AG04450 (cell line): ENCODE measurements at regions not wholly inside any gene's neighbourhood (a gene's known extent, or its start where the extent isn't known, plus 50 kb on each side); places are given as distances from the start of the nearest gene placed in this dataset.

ENCODE experiments used
- CTCF ChIA-PET: fragments of 300-600, 350-600 bp; formaldehyde crosslinking; extraction: SDS; loops from one replicate; lab custom pipeline; 2022; ENCODE audit warnings: antibody characterized with exemption, inconsistent platforms; lab: Charles Lee
- POLR2A ChIA-PET: fragments of 350-600 bp; formaldehyde crosslinking; extraction: SDS; loops from one replicate; lab custom pipeline; 2021; ENCODE audit warnings: antibody characterized with exemption, inconsistent platforms; lab: Yijun Ruan, JAX
- DNase-seq: peaks from one replicate; pipeline ENCODE4 v3.0.0-alpha.2; 2011; ENCODE audit warnings: low read depth, low spot score
- H3K27ac ChIP-seq: one replicate; pipeline ENCODE4 v1.5.1; 2012; ENCODE audit warnings: low read depth, low read length, control low read depth
- H3K27me3 ChIP-seq: one replicate; pipeline ENCODE4 v1.6.0; 2012; ENCODE audit warnings: low read length; ENCODE audit not compliant: control insufficient read depth, insufficient read depth
- H3K4me3 ChIP-seq: 2 replicates; pipeline ENCODE4 v1.5.1; 2011; ENCODE audit warnings: mild to moderate bottlenecking, low read depth, low read length, control low read depth
- H3K9me3 ChIP-seq: 2 replicates; pipeline ENCODE4 v1.5.1; 2012; ENCODE audit warnings: low read length; ENCODE audit not compliant: control insufficient read depth, insufficient read depth
- TF ChIP-seq, protein P1 (sequence below): IDR thresholded peaks from 2 replicates; pipeline ENCODE4 v1.5.1; 2011; ENCODE audit warnings: low read depth, low read length, control low read depth, inconsistent platforms

GRCh38 chr2:78782196-78782595 is 243.3 kb upstream of the REG3G start:
- no peak for DNase-seq
- ChIA-PET CTCF (no interaction called here), POLR2A (no interaction called here)
- H3K4me3 ChIP-seq, result no peak overlapping the region
- no peaks in the 10 kb centered on the region for H3K27me3 ChIP-seq
- TF ChIP-seq, protein P1, sequence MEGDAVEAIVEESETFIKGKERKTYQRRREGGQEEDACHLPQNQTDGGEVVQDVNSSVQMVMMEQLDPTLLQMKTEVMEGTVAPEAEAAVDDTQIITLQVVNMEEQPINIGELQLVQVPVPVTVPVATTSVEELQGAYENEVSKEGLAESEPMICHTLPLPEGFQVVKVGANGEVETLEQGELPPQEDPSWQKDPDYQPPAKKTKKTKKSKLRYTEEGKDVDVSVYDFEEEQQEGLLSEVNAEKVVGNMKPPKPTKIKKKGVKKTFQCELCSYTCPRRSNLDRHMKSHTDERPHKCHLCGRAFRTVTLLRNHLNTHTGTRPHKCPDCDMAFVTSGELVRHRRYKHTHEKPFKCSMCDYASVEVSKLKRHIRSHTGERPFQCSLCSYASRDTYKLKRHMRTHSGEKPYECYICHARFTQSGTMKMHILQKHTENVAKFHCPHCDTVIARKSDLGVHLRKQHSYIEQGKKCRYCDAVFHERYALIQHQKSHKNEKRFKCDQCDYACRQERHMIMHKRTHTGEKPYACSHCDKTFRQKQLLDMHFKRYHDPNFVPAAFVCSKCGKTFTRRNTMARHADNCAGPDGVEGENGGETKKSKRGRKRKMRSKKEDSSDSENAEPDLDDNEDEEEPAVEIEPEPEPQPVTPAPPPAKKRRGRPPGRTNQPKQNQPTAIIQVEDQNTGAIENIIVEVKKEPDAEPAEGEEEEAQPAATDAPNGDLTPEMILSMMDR, result no peak
- H3K27ac ChIP-seq, result no peak overlapping the region
- H3K9me3 ChIP-seq, result peaks cover 17% of the 10 kb centered on the region

- Histone ChIP-seq H3K27ac (no peak overlapping the region), H3K4me3 (no peak overlapping the region), H3K9me3 (peaks cover 14% of the 10 kb centered on the region), H3K27me3 (no peaks in the 10 kb centered on the region)
- no peak for DNase-seq
- POLR2A ChIA-PET, result no interaction called here
- CTCF ChIA-PET, result no interaction called here
- TF ChIP-seq, protein P1, result no peak
Measured at GRCh38 chr2:78811955-78812610, 213.4 kb upstream of the REG3G start.

GRCh38 chr2:78814331-78814986 is 211.0 kb upstream of the REG3G start:
- Histone ChIP-seq H3K27me3 (no peaks in the 10 kb centered on the region), H3K9me3 (peaks cover 13% of the 10 kb centered on the region), H3K4me3 (no peak overlapping the region), H3K27ac (no peak overlapping the region)
- no peak for DNase-seq
- ChIA-PET POLR2A (no interaction called here), CTCF (no interaction called here)
- TF ChIP-seq, protein P1, result no peak

DNA sequence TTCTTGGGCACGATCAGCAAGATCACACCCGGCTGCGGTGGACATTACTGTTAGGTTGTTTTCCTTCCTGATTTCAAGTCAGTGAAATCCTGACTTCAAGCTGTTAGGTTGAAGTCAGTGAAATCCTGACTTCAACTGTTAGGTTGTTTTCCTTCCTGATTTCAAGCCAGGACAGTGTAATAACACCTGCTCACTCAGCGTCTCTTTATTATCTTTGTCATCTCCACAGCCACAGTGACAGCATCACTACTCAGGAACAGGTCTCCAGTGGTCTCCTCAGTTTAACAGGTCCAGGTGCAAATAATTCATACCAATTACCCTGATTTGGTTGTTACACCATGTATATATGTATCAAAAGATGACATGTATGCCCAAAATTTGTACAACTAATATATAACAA is 208.1 kb upstream of the REG3G start:
- H3K9me3 ChIP-seq, result peaks cover 11% of the 10 kb centered on the region
- ChIA-PET POLR2A (no interaction called here), CTCF (no interaction called here)
- H3K27ac ChIP-seq, result no peak overlapping the region
- TF ChIP-seq, protein P1, result no peak
- no peaks in the 10 kb centered on the region for H3K27me3 ChIP-seq
- no peak overlapping the region for H3K4me3 ChIP-seq
- no peak for DNase-seq

DNA sequence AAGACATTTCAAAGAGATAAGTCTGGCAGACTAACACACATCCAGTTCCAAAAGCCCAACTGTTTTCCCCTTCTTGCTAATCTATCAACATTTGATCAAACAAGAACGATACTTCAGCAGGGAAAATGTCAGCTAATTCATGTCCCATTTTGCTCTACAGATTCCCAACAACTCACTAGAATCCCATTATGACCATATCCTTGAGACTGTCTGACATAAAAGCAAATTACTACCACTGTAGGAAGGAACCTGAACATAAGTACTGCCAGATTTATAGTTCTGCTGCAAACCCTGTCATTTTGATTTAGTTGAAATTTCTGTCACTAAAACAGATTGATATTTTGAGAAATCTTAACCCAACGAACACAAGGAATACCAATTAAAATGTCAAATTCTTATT is 193.0 kb upstream of the REG3G start:
- ChIA-PET CTCF (no interaction called here), POLR2A (no interaction called here)
- Histone ChIP-seq H3K27ac (no peak overlapping the region), H3K9me3 (no peaks in the 10 kb centered on the region), H3K4me3 (no peak overlapping the region), H3K27me3 (no peaks in the 10 kb centered on the region)
- no peak for DNase-seq
- TF ChIP-seq, protein P1, result no peak
